Effector memory CD8-positive, alpha-beta T cell (primary cell): ENCODE measurements at regions not wholly inside any gene's neighbourhood (a gene's known extent, or its start where the extent isn't known, plus 50 kb on each side); places are given as distances from the start of the nearest gene placed in this dataset.

Experiments
- ATAC-seq: fragments of 150-1000 bp; cut with Tn5 transposase; replicated peaks from 2 replicates; pipeline ENCODE4 v1.10.0; 2021; ENCODE audit warnings: mild to moderate bottlenecking, moderate library complexity
- DNase-seq, 3 experiments: peaks; one replicate each; pipeline ENCODE4 v3.0.0; 2021
- H3K27ac Mint-ChIP-seq, 2 donors: one replicate each; pipeline ENCODE4 v1.8.0; 2022; ENCODE audit warnings: mild to moderate bottlenecking in 2 of 2, mixed read lengths in 2 of 2, moderate library complexity in 2 of 2
- H3K27me3 Mint-ChIP-seq, 2 donors: one replicate each; pipeline ENCODE4 v1.8.0; 2022; ENCODE audit warnings: mixed read lengths in 2 of 2
- H3K36me3 Mint-ChIP-seq: one replicate; pipeline ENCODE4 v1.8.0; 2022; ENCODE audit warnings: mild to moderate bottlenecking, moderate library complexity, mixed read lengths; ENCODE audit not compliant: insufficient read depth
- H3K4me1 Mint-ChIP-seq, 2 donors: one replicate each; pipeline ENCODE4 v1.8.0; 2022; ENCODE audit warnings: low read depth in 2 of 2, mixed read lengths in 2 of 2
- H3K4me3 Mint-ChIP-seq, 2 donors: one replicate each; pipeline ENCODE4 v1.8.0; 2022; ENCODE audit warnings: mild to moderate bottlenecking in 2 of 2, mixed read lengths in 2 of 2, moderate library complexity in 2 of 2
- H3K9me3 Mint-ChIP-seq, 2 donors: one replicate each; pipeline ENCODE4 v1.8.0; 2022; ENCODE audit warnings: mixed read lengths in 2 of 2

- Mint-ChIP-seq H3K27me3 (no peaks in the 10 kb centered on the region), H3K4me3 (no peak overlapping the region), H3K27ac (no peak overlapping the region), H3K36me3 (no peaks in the 10 kb centered on the region), H3K9me3 (peaks cover 4 to 7% of the 10 kb centered on the region in 2 donors), H3K4me1 (no peaks in the 10 kb centered on the region)
- ATAC-seq: no peak
- DNase-seq: no peak
These were observed 312.5 kb downstream of the LRIG3 start for GRCh38 chr12:58607805-58608204.

GRCh38 chr12:58608711-58609110 is 311.6 kb downstream of the LRIG3 start:
- Mint-ChIP-seq H3K4me1 (no peaks in the 10 kb centered on the region), H3K9me3 (peaks cover 3 to 7% of the 10 kb centered on the region in 2 donors), H3K27ac (no peak overlapping the region), H3K36me3 (no peaks in the 10 kb centered on the region), H3K27me3 (no peaks in the 10 kb centered on the region), H3K4me3 (no peak overlapping the region)
- no peak for DNase-seq
- ATAC-seq: no peak

- Mint-ChIP-seq H3K4me1 (no peaks in the 10 kb centered on the region), H3K36me3 (no peaks in the 10 kb centered on the region), H3K27ac (no peak overlapping the region), H3K9me3 (peaks cover 0 to 13% of the 10 kb centered on the region in 2 donors), H3K27me3 (no peaks in the 10 kb centered on the region), H3K4me3 (no peak overlapping the region)
- no peak for DNase-seq
- ATAC-seq: no peak
These were observed 305.3 kb downstream of the LRIG3 start for GRCh38 chr12:58615047-58615446.

GRCh38 chr12:58615576-58615975 is 304.7 kb downstream of the LRIG3 start:
- peaks cover 4 to 15% of the 10 kb centered on the region in 2 donors for H3K9me3 Mint-ChIP-seq
- ATAC-seq: no peak
- H3K4me1 Mint-ChIP-seq: no peaks in the 10 kb centered on the region

GRCh38 chr12:58616618-58617017 is 303.7 kb downstream of the LRIG3 start:
- Mint-ChIP-seq H3K4me3 (no peak overlapping the region), H3K27ac (no peak overlapping the region), H3K4me1 (no peaks in the 10 kb centered on the region), H3K36me3 (no peaks in the 10 kb centered on the region), H3K27me3 (no peaks in the 10 kb centered on the region), H3K9me3 (peaks cover 7 to 16% of the 10 kb centered on the region in 2 donors)
- ATAC-seq: no peak
- DNase-seq: no peak

More at GRCh38 chr12:58615576-58615975, 304.7 kb downstream of the LRIG3 start:
- DNase-seq: no peak
- Mint-ChIP-seq H3K36me3 (no peaks in the 10 kb centered on the region), H3K27ac (no peak overlapping the region), H3K27me3 (no peaks in the 10 kb centered on the region), H3K4me3 (no peak overlapping the region)

GRCh38 chr12:58621126-58621525 is 299.2 kb downstream of the LRIG3 start:
- H3K27me3 Mint-ChIP-seq: no peaks in the 10 kb centered on the region
- ATAC-seq (no peak), DNase-seq (no peak)
- H3K4me3 Mint-ChIP-seq: no peak overlapping the region
- peaks cover 11 to 25% of the 10 kb centered on the region in 2 donors for H3K9me3 Mint-ChIP-seq
- H3K4me1 Mint-ChIP-seq: no peaks in the 10 kb centered on the region
- no peaks in the 10 kb centered on the region for H3K36me3 Mint-ChIP-seq
- no peak overlapping the region for H3K27ac Mint-ChIP-seq

GRCh38 chr12:58629376-58629775 is 290.9 kb downstream of the LRIG3 start:
- no peak overlapping the region for H3K4me3 Mint-ChIP-seq
- no peaks in the 10 kb centered on the region for H3K27me3 Mint-ChIP-seq
- peaks cover 2 to 28% of the 10 kb centered on the region in 2 donors for H3K9me3 Mint-ChIP-seq
- DNase-seq (no peak), ATAC-seq (no peak)
- no peak overlapping the region for H3K27ac Mint-ChIP-seq
- H3K36me3 Mint-ChIP-seq: no peaks in the 10 kb centered on the region
- H3K4me1 Mint-ChIP-seq: no peaks in the 10 kb centered on the region

GRCh38 chr12:58633479-58633878 is 286.8 kb downstream of the LRIG3 start:
- Mint-ChIP-seq H3K9me3 (peaks cover 0 to 16% of the 10 kb centered on the region in 2 donors), H3K4me3 (no peak overlapping the region), H3K27ac (no peak overlapping the region), H3K27me3 (no peaks in the 10 kb centered on the region), H3K4me1 (no peaks in the 10 kb centered on the region), H3K36me3 (no peaks in the 10 kb centered on the region)
- no peak for DNase-seq
- ATAC-seq: no peak

- H3K9me3 Mint-ChIP-seq: peaks cover 0 to 2% of the 10 kb centered on the region in 2 donors
- no peak for DNase-seq
- H3K27ac Mint-ChIP-seq: no peak overlapping the region
- no peak for ATAC-seq
- H3K27me3 Mint-ChIP-seq: no peaks in the 10 kb centered on the region
- H3K4me3 Mint-ChIP-seq: no peak overlapping the region
- no peaks in the 10 kb centered on the region for H3K4me1 Mint-ChIP-seq
- no peaks in the 10 kb centered on the region for H3K36me3 Mint-ChIP-seq
These were observed 280.9 kb downstream of the LRIG3 start for GRCh38 chr12:58639318-58639934.

- H3K4me3 Mint-ChIP-seq: no peak overlapping the region
- no peak overlapping the region for H3K27ac Mint-ChIP-seq
- H3K27me3 Mint-ChIP-seq: no peaks in the 10 kb centered on the region
- H3K4me1 Mint-ChIP-seq: no peaks in the 10 kb centered on the region
- no peaks in the 10 kb centered on the region for H3K36me3 Mint-ChIP-seq
- H3K9me3 Mint-ChIP-seq: peaks cover 0 to 2% of the 10 kb centered on the region in 2 donors
- no peak for DNase-seq
- ATAC-seq: no peak
These were observed 280.0 kb downstream of the LRIG3 start for GRCh38 chr12:58640314-58640713.

- ATAC-seq (no peak), DNase-seq (no peak)
- Mint-ChIP-seq H3K27me3 (no peaks in the 10 kb centered on the region), H3K4me3 (no peak overlapping the region), H3K36me3 (no peaks in the 10 kb centered on the region), H3K4me1 (no peaks in the 10 kb centered on the region), H3K9me3 (no peaks in the 10 kb centered on the region), H3K27ac (no peak overlapping the region)
These were observed 274.4 kb downstream of the LRIG3 start for GRCh38 chr12:58645946-58646345.

GRCh38 chr12:58647495-58647894 is 272.8 kb downstream of the LRIG3 start:
- ATAC-seq: no peak
- Mint-ChIP-seq H3K9me3 (no peaks in the 10 kb centered on the region), H3K27me3 (no peaks in the 10 kb centered on the region), H3K36me3 (no peaks in the 10 kb centered on the region), H3K4me3 (no peak overlapping the region), H3K27ac (no peak overlapping the region), H3K4me1 (no peaks in the 10 kb centered on the region)
- no peak for DNase-seq

- no peak for ATAC-seq
- H3K27me3 Mint-ChIP-seq: no peaks in the 10 kb centered on the region
- H3K9me3 Mint-ChIP-seq: peaks cover 2 to 6% of the 10 kb centered on the region in 2 donors
- H3K27ac Mint-ChIP-seq: no peak overlapping the region
- no peaks in the 10 kb centered on the region for H3K36me3 Mint-ChIP-seq
- H3K4me1 Mint-ChIP-seq: no peaks in the 10 kb centered on the region
- no peak overlapping the region for H3K4me3 Mint-ChIP-seq
- DNase-seq: no peak
These were observed 272.1 kb downstream of the LRIG3 start for GRCh38 chr12:58648176-58648575.

GRCh38 chr12:58651850-58652249 is 268.5 kb downstream of the LRIG3 start:
- H3K27ac Mint-ChIP-seq: no peak overlapping the region
- DNase-seq (no peak), ATAC-seq (no peak)
- no peaks in the 10 kb centered on the region for H3K36me3 Mint-ChIP-seq
- H3K4me1 Mint-ChIP-seq: no peaks in the 10 kb centered on the region
- H3K4me3 Mint-ChIP-seq: no peak overlapping the region
- H3K9me3 Mint-ChIP-seq: peaks cover 5 to 7% of the 10 kb centered on the region in 2 donors
- no peaks in the 10 kb centered on the region for H3K27me3 Mint-ChIP-seq
